OCI-LY3 (cell line): ENCODE measurements at regions not wholly inside any gene's neighbourhood (a gene's known extent, or its start where the extent isn't known, plus 50 kb on each side); places are given as distances from the start of the nearest gene placed in this dataset.

Experiments
- H2AFZ ChIP-seq: fragments of 200-600, 300-600 bp; shearing (Covaris generic); 2 replicates; pipeline ENCODE4 v1.6.0; 2014; ENCODE audit warnings: antibody characterized with exemption, low read depth, low read length
- H3K27ac ChIP-seq: fragments of 200-600, 300-600 bp; sonication (generic); 2 replicates; pipeline ENCODE4 v1.5.1; 2014; ENCODE audit warnings: mild to moderate bottlenecking, low read length, moderate library complexity, mixed read lengths
- H3K27me3 ChIP-seq: fragments of 200-600, 300-600 bp; sonication (generic); 2 replicates; pipeline ENCODE4 v1.6.1; 2014; ENCODE audit warnings: low read depth, low read length, mixed read lengths
- H3K36me3 ChIP-seq: fragments of 200-600, 300-600 bp; sonication (generic); replicated peaks from 2 replicates; pipeline ENCODE3; 2014; ENCODE audit warnings: low read depth, low read length, mixed read lengths
- H3K4me1 ChIP-seq: fragments of 300-600, 200-600 bp; sonication (generic); 2 replicates; pipeline ENCODE4 v1.6.1; 2014; ENCODE audit warnings: low read length, mixed read lengths
- H3K4me2 ChIP-seq: fragments of 200-600, 300-600 bp; sonication (generic); 2 replicates; pipeline ENCODE4 v1.6.1; 2014; ENCODE audit warnings: low read length, mixed read lengths
- H3K4me3 ChIP-seq: fragments of 300-600, 200-600 bp; sonication (generic); 2 replicates; pipeline ENCODE4 v1.5.1; 2014; ENCODE audit warnings: antibody characterized with exemption, mild to moderate bottlenecking, low read length, moderate library complexity
- H3K79me2 ChIP-seq: fragments of 300-600, 200-600 bp; shearing (Covaris generic); 2 replicates; pipeline ENCODE4 v1.6.1; 2014; ENCODE audit warnings: mild to moderate bottlenecking, low read length, mixed read lengths
- H3K9ac ChIP-seq: fragments of 300-600, 200-600 bp; shearing (Covaris generic); 2 replicates; pipeline ENCODE4 v1.6.0; 2014; ENCODE audit warnings: mild to moderate bottlenecking, low read length, moderate library complexity
- H3K9me3 ChIP-seq: fragments of 200-600, 300-600 bp; shearing (Covaris generic); 2 replicates; pipeline ENCODE4 v1.6.1; 2014; ENCODE audit warnings: low read length, mixed read lengths; ENCODE audit not compliant: insufficient read depth
- H4K20me1 ChIP-seq: fragments of 200-600, 300-600 bp; sonication (generic); 2 replicates; pipeline ENCODE4 v1.6.1; 2016; ENCODE audit warnings: low read length, mixed read lengths; ENCODE audit not compliant: insufficient read depth
- CTCF ChIP-seq: fragments of 200-600, 300-600 bp; sonication (generic); IDR thresholded peaks from 2 replicates; pipeline ENCODE4 v1.5.1; 2014; ENCODE audit warnings: antibody characterized with exemption, low read length, low read depth
- EZH2phosphoT487 ChIP-seq: fragments of 200-600 bp; shearing (Covaris generic); IDR thresholded peaks from 2 replicates; pipeline ENCODE4 v1.6.1; 2018; ENCODE audit warnings: antibody characterized with exemption, mixed run types, low read depth

DNA sequence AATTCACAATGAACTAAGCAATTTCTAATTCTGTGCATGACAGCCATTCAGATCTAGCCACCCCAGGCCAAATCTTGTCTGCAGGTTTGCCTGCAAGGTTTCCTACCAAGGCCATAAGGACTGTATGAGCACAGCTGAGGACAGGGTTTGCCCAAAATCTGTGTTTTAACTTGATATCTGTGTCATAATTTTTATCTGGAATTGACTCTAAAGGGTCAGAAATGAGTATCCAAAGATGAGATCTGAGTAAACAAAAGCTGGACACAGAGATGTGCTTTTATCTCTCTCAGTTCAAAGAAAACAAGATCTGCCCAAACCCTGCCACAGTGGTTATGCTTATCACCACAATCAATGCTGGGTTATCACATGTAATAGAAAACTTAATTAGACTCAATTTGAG, 154.6 kb upstream of the COL8A1 start:
- no peaks in the 10 kb centered on the region for H3K27me3 ChIP-seq
- no peak overlapping the region for H2AFZ ChIP-seq
- no peaks in the 10 kb centered on the region for H3K79me2 ChIP-seq
- H3K9me3 ChIP-seq = no peaks in the 10 kb centered on the region; the same call in 1 of the 2 replicates
- peaks cover 6% of the 10 kb centered on the region; the same call in 1 of the 2 replicates for H3K4me1 ChIP-seq
- H4K20me1 ChIP-seq = no peaks in the 10 kb centered on the region
- H3K36me3 ChIP-seq = no peaks in the 10 kb centered on the region
- no peak overlapping the region for H3K9ac ChIP-seq
- TF ChIP-seq CTCF (no peak), EZH2phosphoT487 (no peak)
- H3K4me3 ChIP-seq = no peak overlapping the region
- H3K27ac ChIP-seq = no peak overlapping the region
- H3K4me2 ChIP-seq = no peak overlapping the region

DNA sequence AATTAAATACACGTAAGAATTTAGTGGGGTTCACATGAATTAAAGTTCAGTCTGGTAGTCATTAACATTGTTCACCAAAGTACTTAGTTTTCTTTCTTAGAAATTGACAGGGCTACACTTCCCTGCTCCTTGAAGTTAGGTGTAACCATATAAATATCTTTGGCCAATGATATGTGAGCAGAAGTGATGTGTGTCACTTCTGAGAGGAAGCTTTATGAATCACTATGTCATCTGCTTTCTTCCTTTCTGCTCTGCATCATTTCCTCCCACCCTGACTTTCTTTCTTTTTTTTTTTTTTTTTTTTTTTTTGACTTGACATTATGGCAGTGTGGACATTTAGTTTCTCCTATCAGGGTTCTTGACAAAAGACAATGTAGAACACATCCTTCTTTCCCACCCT, 156.2 kb upstream of the COL8A1 start:
- Histone ChIP-seq H3K4me3 (no peak overlapping the region), H3K9ac (no peak overlapping the region), H3K27ac (no peak overlapping the region), H3K27me3 (no peaks in the 10 kb centered on the region), H3K4me1 (peaks cover 6% of the 10 kb centered on the region; the same call in 1 of the 2 replicates), H3K4me2 (no peak overlapping the region), H2AFZ (no peak overlapping the region), H3K36me3 (no peaks in the 10 kb centered on the region), H4K20me1 (no peaks in the 10 kb centered on the region), H3K79me2 (no peaks in the 10 kb centered on the region), H3K9me3 (no peaks in the 10 kb centered on the region; the same call in 1 of the 2 replicates)
- no peak for TF ChIP-seq CTCF
- no peak for TF ChIP-seq EZH2phosphoT487

- TF ChIP-seq CTCF (no peak), EZH2phosphoT487 (no peak)
- H3K4me1 ChIP-seq = peaks cover 6% of the 10 kb centered on the region; the same call in 1 of the 2 replicates
- H3K27me3 ChIP-seq = no peaks in the 10 kb centered on the region
- H3K4me3 ChIP-seq = no peak overlapping the region
- no peaks in the 10 kb centered on the region for H3K36me3 ChIP-seq
- no peaks in the 10 kb centered on the region for H3K9me3 ChIP-seq
- H4K20me1 ChIP-seq = no peaks in the 10 kb centered on the region
- H2AFZ ChIP-seq = no peak overlapping the region
- no peak overlapping the region for H3K4me2 ChIP-seq
- H3K79me2 ChIP-seq = no peaks in the 10 kb centered on the region
- H3K27ac ChIP-seq = no peak overlapping the region
- H3K9ac ChIP-seq = no peak overlapping the region
Observed at GRCh38 chr3:99481561-99481960, 156.8 kb upstream of the COL8A1 start.

GRCh38 chr3:99479768-99480167, 158.6 kb upstream of the COL8A1 start:
- Histone ChIP-seq H2AFZ (no peak overlapping the region), H3K4me3 (no peak overlapping the region), H3K9ac (no peak overlapping the region), H4K20me1 (no peaks in the 10 kb centered on the region), H3K27me3 (no peaks in the 10 kb centered on the region), H3K36me3 (no peaks in the 10 kb centered on the region), H3K9me3 (no peaks in the 10 kb centered on the region), H3K4me1 (no peaks in the 10 kb centered on the region), H3K27ac (no peak overlapping the region), H3K4me2 (no peak overlapping the region), H3K79me2 (no peaks in the 10 kb centered on the region)
- no peak for TF ChIP-seq EZH2phosphoT487
- TF ChIP-seq CTCF = no peak
